ENCODE measurements at regions not wholly inside any gene's neighbourhood (a gene's known extent, or its start where the extent isn't known, plus 50 kb on each side); places are given as distances from the start of the nearest gene placed in this dataset.

DNA sequence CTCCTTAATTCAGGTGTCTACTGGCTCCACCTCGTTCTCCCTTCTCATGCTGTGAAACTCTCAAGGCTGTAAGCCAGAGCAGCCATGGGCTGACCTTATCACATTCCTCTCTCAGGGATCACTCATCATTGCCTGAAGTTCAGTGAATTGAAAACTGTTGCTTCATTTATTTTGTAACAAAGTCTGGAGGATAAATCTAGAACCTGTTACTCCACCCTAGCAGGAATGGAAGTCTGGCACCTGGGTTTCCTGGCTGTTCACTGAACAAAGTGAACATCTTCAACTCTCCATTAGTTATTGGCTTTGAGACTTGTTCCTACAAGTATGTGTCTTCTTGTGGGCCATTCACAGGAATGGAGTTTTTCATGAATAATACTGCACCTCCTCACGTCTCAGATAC, 584.1 kb downstream of the PTPRU start:
- no peak for DNase-seq (ENCODE audit: low read depth in 2 of 2, low spot score in 1 of 2)

DNA sequence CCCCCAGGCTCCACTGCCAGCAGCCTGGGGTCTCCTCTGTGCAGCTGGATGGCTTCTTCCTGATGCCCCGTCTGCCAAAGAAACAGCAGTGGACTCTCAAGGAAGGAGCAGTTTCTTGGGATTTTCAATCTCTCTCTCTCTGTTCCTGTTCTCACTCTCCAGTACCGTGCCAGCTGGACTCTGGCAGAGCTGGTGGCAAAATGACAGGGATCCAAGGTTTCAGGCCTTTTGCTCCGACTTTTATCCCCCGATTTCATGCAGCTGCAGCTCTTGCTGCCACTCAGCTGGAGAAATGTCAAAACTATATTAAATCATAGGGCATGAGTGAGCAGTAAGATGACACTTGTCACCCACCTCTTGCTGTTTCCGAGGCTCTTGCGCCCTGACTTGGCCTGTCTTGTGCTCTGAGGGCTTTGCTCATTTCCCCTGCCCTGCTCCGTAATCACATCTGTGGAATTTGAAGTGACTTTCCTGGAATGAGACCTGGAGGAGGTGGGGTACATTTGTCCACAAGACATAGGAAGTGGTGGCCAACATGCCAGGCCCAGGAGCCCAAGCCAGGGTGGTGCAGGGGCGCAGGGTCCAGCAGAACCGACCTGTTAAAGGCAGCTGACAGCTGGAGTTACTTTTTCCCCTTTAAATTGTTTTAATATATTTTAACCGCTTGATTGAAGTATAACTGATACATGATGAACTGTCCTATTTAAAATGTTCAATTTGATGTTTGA, 576.2 kb downstream of the PTPRU start:
- DNase-seq (ENCODE audit: low read depth in 2 of 2, low spot score in 1 of 2): no peak

DNA sequence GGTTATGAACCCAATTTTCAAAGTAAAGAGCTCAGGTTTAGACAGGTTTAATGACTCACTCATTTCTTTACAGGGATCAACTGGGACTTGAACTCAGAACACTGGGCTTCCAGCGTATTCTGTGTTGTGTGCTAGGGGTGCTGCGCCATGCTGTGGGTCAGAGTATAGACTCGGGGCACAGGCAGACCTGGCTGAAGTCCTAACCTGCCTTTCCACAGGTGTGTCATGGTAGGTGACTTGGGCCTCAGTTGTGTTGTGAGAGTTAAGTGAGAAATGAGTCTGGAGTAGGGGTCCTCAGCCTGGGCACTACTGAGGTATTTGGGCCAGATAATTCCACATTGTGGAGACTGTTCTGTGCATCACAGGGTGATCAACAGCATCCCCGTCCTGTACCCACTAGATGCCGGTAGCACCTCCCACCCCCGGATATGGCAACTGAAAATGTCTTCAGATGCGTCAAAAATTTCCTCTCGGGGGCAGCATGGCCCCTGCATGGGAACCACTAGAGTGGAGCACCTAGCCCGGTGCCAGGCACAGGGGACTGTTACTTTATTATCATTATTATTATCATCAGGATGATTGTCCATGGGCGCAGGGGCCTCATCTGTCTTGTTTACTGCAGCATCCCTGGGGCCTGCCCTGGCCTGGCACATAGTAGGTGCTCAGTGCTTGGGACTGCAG, 575.5 kb downstream of the PTPRU start:
- DNase-seq (ENCODE audit: low read depth in 2 of 2, low spot score in 1 of 2): no peak

DNA sequence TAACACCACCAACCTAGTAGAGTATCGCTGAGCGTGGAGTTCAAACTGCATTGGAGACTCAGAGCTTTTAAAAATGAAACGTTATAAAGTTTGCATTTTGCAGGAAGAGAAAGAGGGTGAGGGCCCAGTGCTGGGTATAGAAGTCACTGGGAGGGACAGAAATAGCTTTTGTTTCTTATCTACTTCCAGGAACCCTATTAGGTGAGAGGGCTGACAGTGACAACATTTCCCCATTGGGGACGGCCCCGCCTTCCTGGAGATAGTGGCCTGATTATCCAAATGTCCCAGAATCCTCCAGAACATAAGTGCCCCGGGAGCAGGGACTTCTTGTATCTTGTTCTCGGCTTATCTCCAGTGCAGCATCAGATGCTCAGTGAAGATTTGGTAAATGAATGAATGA, 574.9 kb downstream of the PTPRU start:
- no peak for DNase-seq (ENCODE audit: low read depth in 2 of 2, low spot score in 1 of 2)

DNA sequence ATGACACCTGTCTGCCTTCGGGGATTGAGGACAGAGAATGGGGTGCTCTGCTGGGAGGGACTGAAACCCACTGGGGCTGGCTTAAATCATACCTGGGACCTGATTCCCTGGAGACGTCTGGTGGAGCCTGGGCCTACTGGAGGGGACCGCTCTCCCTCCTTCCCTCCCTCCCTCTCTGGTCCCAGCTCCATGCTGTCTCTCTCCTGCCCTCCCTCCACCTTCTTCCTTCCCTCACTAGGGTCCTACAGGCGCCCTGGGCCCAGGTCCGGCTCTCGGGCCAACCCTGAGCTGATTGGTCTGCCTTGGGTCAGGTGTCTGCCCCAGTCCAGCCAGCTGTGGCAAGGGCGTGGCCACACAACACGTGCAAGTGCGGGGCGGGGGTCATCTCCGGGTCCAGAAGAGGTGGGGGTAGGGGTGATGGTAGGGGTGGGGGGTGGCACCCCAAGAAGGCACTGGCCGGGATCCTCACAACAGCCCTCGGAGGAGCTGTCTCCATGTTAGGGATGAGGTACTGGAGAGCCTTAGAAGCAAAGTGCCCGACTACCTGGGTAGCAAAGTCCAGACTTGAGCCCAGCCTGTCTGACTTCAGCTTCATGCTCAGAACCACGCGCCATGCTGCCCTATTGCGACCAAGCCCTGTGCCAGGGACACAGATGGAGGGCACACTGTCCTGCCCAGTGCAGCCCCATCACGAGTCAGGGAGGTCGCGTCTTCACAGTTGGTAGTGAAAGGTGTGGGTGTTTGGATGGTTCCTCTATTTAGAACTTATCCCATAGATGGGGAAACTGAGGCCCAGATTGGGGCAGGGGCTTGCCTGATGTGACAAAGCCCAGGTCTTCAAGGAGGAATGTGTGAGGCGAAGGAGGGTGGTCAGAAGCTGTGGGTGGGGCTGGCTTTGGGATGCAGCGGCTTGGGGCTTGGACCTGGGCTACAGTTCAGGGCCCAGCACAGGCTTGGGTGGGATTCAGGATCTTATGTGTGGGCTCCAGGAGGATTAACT, 574.1 kb downstream of the PTPRU start:
- DNase-seq (ENCODE audit: low read depth in 2 of 2, low spot score in 1 of 2): no peak

DNA sequence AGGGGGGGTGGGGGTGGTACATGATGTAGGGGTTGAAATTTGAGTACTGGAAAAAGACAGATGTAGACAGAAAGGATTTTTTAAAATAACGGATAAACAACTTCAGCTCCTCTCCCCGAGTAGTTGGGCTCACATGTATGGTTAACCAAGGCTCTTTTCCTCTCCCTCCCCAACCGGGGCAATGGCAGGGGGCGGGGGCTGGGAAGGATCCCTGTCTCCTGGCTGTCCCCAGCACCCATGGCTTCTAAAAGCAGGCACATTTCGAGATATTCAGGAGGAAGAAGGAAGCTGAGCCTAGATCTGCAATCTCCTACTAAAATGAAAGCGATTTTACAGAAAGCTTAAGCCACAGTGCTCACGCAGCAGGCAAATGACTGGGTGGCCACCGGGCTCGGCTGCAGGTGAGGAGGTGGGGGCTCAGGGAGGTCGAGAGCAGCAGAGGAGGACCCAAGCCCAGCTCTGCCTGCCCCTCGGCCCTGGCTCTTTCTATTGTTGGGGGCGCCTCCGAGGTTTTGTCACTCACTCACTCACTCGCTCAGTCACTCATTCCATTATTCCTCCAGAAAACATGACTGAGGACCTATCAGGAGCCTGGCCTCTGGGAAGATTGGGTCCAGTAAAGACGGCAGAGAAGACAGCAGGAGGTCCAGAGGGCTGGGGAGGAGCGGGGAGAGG, 573.3 kb downstream of the PTPRU start:
- no peak for DNase-seq (ENCODE audit: low read depth in 2 of 2, low spot score in 1 of 2)

DNA sequence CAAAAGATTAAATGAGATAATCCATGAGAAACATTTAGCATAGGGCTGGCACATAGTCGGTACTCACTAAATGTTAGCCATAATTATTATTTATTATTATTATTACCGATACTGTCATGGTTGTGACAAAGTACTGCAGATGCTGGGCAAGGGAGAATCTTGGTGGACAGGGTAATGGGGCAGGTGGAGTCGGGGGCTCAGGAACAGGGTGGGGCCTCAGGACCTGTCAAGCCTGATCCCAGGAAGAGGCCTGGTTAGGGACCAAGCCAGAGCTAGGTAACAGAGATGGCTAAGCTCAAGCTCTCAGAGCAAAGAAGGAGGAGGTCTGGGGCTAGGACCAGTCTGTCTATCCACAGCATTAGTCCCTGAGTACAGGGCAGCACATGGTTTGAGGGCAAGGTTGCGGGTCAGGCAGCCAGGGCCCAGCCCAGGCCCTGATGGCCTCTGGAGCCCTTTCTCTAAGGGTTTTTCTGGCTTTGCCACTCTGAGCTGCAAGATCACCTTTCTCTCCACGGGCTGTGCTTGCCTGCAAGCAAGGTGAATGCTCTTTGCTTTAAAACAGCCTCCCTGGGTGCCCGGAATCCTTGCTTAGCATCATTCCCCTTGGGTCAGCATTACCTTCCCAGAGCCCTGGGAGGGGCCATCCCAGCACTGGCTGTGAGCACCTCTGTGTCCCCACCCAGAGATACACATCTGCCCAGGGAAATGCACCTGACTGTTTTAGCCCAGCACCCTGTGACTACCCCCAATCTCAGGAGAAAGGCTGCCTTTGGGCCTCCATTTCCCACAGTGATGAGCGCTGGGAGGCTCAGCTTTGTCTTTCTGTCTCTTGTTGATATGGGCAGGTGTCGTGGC, 572.0 kb downstream of the PTPRU start:
- no peak for DNase-seq (ENCODE audit: low read depth in 2 of 2, low spot score in 1 of 2)

GRCh38 chr1:29807689-29808088, 571.4 kb downstream of the PTPRU start:
- no peak for DNase-seq (ENCODE audit: low read depth in 2 of 2, low spot score in 1 of 2)

DNA sequence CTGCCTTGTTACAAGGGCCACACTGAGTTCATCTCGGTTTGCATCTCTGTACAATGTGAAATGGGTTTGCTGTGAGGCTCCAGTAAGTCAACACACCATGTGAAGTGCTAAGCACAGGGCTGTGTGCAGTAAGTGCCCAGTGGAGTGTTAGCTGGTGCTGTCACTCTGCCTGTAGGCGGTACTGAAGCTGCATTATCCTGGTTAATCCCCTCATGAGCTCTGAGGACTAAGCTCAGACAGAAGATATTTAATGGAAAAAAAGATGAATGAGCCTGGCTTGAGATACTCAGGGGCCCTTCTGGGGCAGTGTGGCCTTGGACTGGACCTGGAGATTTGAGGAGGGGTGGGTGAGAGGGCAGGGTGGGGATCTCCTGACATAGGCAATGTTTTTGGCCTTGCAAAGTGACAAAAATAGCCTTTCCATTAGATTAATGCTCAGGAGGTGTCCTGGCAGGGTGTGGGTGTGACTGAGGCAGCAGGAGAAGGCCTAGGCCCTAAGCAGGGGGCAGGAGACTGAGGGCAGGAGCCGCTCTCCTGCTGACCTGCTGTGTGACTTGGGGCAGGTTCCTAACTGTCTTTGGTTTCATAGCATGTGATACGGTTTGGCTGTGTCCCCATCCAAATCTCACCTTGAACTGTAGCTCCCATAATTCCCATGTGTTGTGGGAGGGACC, 570.5 kb downstream of the PTPRU start:
- DNase-seq (ENCODE audit: low read depth in 2 of 2, low spot score in 1 of 2): no peak

DNA sequence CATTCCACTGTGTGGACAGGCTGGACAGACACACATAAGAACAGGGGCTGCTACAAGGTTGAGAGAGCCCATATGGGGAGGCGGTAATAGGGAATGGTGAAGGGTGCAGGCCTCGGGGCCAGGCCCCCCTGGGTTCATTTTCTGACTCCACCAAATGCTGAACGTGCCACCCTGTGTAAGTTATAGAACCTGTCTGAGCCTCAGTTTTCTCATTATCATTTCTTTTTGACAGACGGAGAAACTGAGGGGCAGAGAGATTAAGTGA, 569.5 kb downstream of the PTPRU start:
- no peak for DNase-seq (ENCODE audit: low read depth in 2 of 2, low spot score in 1 of 2)

GRCh38 chr1:29805122-29805895, 569.0 kb downstream of the PTPRU start:
- no peak for DNase-seq (ENCODE audit: low read depth in 2 of 2, low spot score in 1 of 2)

GRCh38 chr1:29804181-29804899, 568.0 kb downstream of the PTPRU start:
- DNase-seq (ENCODE audit: low read depth in 2 of 2, low spot score in 1 of 2): no peak

DNA sequence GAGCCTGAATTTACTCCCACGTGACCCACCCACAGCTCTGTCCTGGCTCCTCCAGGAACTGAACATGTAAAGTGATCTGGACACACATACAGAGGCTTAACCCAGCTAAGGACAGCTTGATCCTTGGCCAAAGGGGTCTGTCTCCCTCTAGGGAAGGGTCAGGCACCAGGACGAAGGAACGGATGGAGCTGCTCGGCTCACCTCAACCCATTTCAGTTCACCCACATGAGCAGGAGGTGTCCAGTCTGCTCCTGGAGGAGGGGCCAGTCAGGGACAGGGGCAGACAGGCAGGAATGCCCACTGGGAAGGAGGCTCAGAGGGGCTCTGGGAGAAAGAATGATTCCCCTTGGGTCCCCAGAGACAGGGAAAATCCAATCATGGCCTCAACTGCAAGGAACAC, 567.2 kb downstream of the PTPRU start:
- no peak for DNase-seq (ENCODE audit: low read depth in 2 of 2, low spot score in 1 of 2)

DNA sequence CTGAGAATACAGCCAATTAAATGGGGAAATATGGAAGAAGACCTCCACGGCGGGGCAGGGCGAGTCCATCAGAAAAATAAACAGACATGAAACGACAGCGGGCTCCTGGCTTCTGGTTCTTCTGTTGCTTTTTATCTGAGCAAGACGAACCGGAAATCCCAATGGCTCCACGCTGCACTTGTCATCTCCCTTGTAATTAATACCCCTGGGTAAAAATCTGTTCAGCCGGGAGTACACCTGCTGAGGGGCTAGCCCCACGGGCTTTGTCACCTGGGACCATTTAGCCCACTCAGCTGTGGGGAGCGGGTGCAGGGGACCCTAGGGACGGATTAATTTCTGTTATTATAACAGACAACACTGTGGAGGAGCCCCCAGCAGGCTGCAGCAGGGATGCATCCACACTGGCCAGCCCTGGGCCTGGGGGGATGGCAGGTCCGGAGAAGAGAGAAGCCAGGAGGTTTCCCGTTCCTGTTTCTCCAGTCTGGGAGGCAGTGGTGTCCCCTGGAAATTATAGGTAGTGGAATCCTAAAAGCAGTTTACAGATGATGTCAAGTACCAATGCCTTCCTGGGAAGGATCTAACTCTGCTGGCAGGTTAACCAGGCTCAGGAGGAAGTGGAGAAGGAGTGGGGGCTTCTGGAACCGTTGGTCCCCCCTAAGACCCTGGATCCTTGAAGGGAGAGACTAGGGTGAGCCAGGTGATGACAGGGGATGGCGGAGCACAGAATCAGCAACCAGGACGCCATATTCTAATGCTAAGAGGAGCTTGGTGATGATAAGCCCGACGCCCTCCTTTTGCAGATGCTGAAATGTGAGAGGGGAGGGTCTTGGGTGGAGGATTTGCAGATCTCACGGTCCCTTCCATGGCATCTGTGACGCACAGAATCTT, 566.1 kb downstream of the PTPRU start:
- no peak for DNase-seq (ENCODE audit: low read depth in 2 of 2, low spot score in 1 of 2)

DNA sequence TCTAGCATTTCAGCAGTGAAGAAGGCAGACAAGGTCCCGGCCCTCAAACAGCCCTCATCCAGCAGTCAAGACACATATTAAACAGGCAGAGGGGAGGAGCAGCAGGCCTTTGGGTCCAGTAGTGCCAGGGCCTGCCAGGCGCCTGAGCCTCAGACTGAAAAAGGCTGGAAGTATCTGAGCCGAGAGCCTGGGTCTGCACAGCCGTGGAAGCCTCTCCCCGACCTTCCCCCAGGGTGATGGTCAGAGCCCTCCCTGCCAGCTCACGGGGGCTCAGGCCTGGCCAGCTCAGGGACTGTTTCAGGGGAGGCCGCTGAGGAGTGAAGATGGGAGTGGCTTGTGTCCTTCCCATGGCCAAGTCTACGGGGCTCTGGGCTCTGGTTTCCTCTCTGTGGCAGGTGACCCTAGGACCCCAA, 565.2 kb downstream of the PTPRU start:
- DNase-seq (ENCODE audit: low read depth in 2 of 2, low spot score in 1 of 2): no peak

- DNase-seq (ENCODE audit: low read depth in 2 of 2, low spot score in 1 of 2): no peak
Measured at GRCh38 chr1:29801003-29801402, 564.7 kb downstream of the PTPRU start.

GRCh38 chr1:29800522-29800956, 564.2 kb downstream of the PTPRU start:
- DNase-seq (ENCODE audit: low read depth in 2 of 2, low spot score in 1 of 2): no peak

Measured in stimulated activated CD8-positive, alpha-beta memory T cell treated with anti-CD3 and anti-CD28 coated beads, Interleukin-4, amount 100 ng/mL, for 1 hour (primary cell).